Activated naive CD4-positive, alpha-beta T cell treated with anti-CD3 and anti-CD28 coated beads, Interleukin-2, amount 50 U/mL, for 72 hours (primary cell): ENCODE measurements at regions not wholly inside any gene's neighbourhood (a gene's known extent, or its start where the extent isn't known, plus 50 kb on each side); places are given as distances from the start of the nearest gene placed in this dataset.

Source experiments
- ATAC-seq, 2 donors: fragments of 150-1000 bp; cut with Tn5 transposase; 2 replicates each; pipeline ENCODE4 v1.10.0; 2021; ENCODE audit warnings: mild to moderate bottlenecking in 2 of 2, moderate library complexity in 2 of 2
- DNase-seq, 2 donors: peaks; one replicate each; pipeline ENCODE4 v3.0.0; 2021 to 2022; ENCODE audit warnings: low spot score in 2 of 2
- H3K27ac Mint-ChIP-seq, 2 donors: one replicate each; pipeline ENCODE4 v1.8.0; 2022; ENCODE audit warnings: mild to moderate bottlenecking in 2 of 2, mixed read lengths in 2 of 2
- H3K36me3 Mint-ChIP-seq, 2 donors: one replicate each; pipeline ENCODE4 v1.8.0; 2022; ENCODE audit warnings: mixed read lengths in 2 of 2
- H3K9me3 Mint-ChIP-seq, 2 donors: one replicate each; pipeline ENCODE4 v1.8.0; 2022; ENCODE audit warnings: mixed read lengths in 2 of 2

DNA sequence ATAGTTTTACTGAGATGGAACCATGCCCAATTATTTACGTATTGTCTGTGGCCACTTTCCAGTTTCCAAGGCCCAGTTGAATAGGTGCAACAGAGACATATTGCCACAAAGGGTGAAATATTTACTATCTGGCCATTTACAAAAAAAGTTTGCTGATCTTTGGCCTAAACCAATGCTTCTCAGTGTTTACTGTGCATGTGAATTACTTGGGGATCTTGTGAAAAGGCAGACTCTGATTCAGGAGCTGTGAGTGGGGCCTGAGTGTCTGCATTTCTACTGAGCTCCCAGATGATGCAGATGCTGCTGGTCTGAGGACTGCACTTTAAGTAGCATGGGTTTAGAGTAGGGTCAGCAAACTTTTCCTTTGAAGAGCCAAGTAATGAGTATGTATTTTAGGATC lies 94.1 kb upstream of the PDE5A start:
- Mint-ChIP-seq H3K9me3 (peaks cover 11 to 13% of the 10 kb centered on the region in 2 donors), H3K27ac (no peak overlapping the region), H3K36me3 (no peaks in the 10 kb centered on the region)
- ATAC-seq: no peak
- DNase-seq: no peak

GRCh38 chr4:119721878-119722277 lies 93.3 kb upstream of the PDE5A start:
- H3K36me3 Mint-ChIP-seq: no peaks in the 10 kb centered on the region
- DNase-seq (no peak), ATAC-seq (no peak)
- H3K27ac Mint-ChIP-seq: no peak overlapping the region
- peaks cover 15 to 17% of the 10 kb centered on the region in 2 donors for H3K9me3 Mint-ChIP-seq

DNA sequence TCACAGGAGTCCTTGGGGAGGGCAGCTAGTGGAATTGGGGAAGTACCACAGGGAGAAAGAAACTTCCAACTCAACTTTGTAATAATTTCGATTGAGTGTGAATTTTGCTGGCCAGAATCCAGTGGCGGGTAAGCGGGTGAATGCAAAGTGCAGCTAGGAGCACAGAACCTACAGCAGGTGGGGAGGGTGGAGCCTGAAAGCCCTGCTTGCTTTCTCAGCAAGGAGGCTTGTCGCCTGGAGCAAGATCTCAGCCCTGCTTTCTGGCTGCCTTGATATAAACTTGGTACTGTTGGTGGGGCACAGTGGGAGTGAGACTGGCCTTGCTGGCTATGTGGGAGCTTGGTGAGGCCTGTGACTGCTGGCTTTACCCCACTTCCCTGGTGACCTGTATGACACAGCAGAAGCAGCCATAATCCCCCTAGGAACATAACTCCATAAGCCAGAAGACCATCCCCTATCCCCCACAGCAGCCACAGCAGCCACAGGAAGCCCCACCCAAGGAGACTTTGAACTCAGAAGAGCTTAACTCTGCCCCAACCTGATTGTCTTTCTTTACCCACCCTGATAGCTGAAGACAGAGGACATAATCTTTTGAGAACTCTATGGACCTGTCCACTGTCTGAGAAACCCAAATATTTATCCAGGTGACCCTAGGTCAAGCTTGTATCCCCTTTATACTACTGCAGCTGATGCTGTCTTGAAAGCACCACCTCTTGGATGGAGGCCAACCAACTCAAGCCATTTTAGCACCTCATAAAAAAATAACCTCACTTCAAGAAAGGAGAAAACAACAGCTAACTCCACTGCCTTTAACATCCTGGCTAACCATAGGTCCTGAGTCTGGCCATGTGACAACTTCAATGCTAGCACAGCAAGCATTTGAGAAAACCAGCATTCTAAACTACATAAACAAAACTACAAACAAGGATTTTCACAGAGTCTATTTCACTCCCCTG lies 87.2 kb upstream of the PDE5A start:
- Mint-ChIP-seq H3K27ac (no peak overlapping the region), H3K9me3 (peaks cover 30 to 31% of the 10 kb centered on the region in 2 donors), H3K36me3 (peaks cover 0 to 13% of the 10 kb centered on the region in 2 donors)
- DNase-seq: no peak
- ATAC-seq: no peak

- Mint-ChIP-seq H3K27ac (no peak overlapping the region), H3K9me3 (peaks cover 4 to 5% of the 10 kb centered on the region in 2 donors), H3K36me3 (no peaks in the 10 kb centered on the region)
- no peak for DNase-seq
- ATAC-seq: no peak
Measured at GRCh38 chr4:119709418-119709817, 80.8 kb upstream of the PDE5A start.

GRCh38 chr4:119707336-119707735 lies 78.7 kb upstream of the PDE5A start:
- no peak overlapping the region for H3K27ac Mint-ChIP-seq
- peaks cover 4 to 5% of the 10 kb centered on the region in 2 donors for H3K9me3 Mint-ChIP-seq
- no peaks in the 10 kb centered on the region for H3K36me3 Mint-ChIP-seq
- ATAC-seq: no peak
- no peak for DNase-seq

DNA sequence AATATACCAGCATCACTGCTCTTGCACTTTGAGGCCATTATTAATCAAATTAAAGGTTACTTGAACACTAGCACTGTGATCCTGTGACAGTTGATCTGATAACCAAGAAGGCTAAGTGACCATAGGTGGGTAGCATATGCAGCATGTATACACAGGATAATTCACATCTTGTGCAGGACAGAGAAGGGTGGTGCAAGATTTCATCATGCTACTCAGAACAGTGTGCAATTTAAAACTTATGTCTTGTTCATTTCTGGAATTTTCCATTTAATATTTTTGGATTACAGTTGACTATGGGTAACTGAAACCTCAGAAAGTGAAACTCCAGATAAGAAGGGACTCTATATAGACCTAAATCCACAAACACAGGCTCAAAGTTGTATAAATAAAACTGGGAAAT lies 78.2 kb upstream of the PDE5A start:
- DNase-seq (no peak), ATAC-seq (no peak)
- no peaks in the 10 kb centered on the region for H3K36me3 Mint-ChIP-seq
- H3K9me3 Mint-ChIP-seq: peaks cover 4 to 5% of the 10 kb centered on the region in 2 donors
- no peak overlapping the region for H3K27ac Mint-ChIP-seq

DNA sequence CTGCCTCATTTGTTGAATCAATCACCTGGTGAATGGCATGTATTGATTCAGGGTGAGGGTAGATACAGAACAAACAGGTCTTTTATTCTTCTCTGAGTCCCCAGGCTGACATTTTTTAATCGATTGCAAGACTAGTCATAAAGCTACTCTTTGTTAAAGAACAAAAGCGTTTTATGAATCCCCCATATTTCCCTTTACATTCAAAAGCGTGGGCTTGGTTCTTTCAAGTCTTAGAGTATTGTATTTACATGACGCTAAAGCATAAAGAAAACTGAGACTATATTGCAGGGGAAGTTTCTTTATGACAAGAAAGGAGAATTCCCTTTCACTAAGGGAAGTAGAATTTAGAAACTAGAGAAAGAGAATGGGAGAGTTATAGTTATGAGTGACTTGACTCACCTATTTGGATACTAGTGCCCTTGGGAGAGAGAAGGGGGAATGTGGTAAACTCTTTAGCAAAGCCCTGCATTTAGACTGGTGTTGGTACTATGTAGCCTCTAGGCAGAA lies 69.3 kb upstream of the PDE5A start:
- DNase-seq (no peak), ATAC-seq (peak in 1 of 2 donors; percentile 51)
- no peaks in the 10 kb centered on the region for H3K36me3 Mint-ChIP-seq
- H3K9me3 Mint-ChIP-seq: no peaks in the 10 kb centered on the region
- no peak overlapping the region for H3K27ac Mint-ChIP-seq

GRCh38 chr4:119696963-119697362 lies 68.4 kb upstream of the PDE5A start:
- no peak for ATAC-seq
- no peaks in the 10 kb centered on the region for H3K36me3 Mint-ChIP-seq
- no peak for DNase-seq
- no peak overlapping the region for H3K27ac Mint-ChIP-seq
- H3K9me3 Mint-ChIP-seq: no peaks in the 10 kb centered on the region

DNA sequence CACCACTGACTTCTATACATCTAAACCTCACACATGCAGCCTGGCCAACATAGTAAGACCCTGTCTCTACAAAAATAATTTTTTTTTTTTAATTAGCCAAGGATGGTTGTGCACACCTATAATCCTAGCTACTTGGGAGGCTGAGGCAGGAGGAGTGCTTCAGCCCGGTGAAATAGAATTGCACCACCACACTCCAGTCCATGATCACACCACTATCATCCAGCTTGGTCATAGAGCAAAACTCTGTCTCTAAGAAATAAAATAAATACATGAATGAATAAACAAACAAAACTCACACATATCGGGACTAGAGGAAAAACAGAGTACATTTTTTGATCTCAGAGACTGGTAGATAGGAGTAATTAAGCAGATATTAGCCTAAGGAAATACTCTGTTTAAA lies 66.6 kb upstream of the PDE5A start:
- ATAC-seq: no peak
- no peak for DNase-seq
- H3K27ac Mint-ChIP-seq: no peak overlapping the region
- peaks cover 0 to 7% of the 10 kb centered on the region in 2 donors for H3K36me3 Mint-ChIP-seq
- H3K9me3 Mint-ChIP-seq: peaks cover 10 to 11% of the 10 kb centered on the region in 2 donors

DNA sequence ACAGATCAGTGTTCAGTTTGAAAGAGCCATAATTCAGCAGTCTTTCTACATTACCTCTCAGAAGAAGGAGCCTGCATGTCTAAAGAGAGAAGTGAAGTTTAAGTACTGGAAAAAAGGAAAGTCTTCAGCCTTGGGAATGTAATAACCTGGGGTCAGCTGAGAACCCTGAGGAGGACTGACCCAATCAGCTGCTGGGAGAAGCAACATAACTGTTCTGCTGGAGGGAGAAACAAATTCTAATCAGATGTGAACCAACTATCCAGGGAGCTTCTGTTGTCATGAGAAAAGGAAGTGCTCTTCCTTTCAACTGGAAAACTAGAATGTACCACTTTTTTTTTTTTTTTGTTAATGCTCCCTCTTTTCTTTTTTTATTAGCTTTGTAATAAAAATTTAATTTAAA lies 64.5 kb upstream of the PDE5A start:
- H3K27ac Mint-ChIP-seq: no peak overlapping the region
- H3K9me3 Mint-ChIP-seq: peaks cover 10 to 11% of the 10 kb centered on the region in 2 donors
- peaks cover 0 to 7% of the 10 kb centered on the region in 2 donors for H3K36me3 Mint-ChIP-seq
- ATAC-seq: no peak
- no peak for DNase-seq

DNA sequence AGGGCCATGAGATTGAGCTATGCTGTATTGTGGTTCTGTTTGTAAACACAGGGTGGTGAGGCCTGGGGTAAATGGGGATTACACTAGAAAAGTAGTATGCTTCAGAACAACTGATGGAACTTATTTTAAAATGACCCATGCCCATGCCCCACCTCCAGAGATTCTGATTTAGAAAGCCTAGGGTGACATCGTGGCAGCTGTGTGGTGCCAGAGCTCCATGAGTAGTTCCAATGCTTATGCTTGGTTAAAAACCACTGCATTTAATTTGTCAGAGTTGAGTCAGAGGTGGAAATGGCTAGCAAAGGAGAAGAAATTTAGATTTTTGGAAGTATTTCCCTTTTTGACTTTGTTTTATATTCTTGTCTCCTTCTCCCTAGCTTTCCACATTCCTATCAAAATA lies 63.4 kb upstream of the PDE5A start:
- ATAC-seq: no peak
- no peak overlapping the region for H3K27ac Mint-ChIP-seq
- peaks cover 10 to 11% of the 10 kb centered on the region in 2 donors for H3K9me3 Mint-ChIP-seq
- no peak for DNase-seq
- peaks cover 0 to 7% of the 10 kb centered on the region in 2 donors for H3K36me3 Mint-ChIP-seq

- Mint-ChIP-seq H3K36me3 (peaks cover 0 to 7% of the 10 kb centered on the region in 2 donors), H3K9me3 (peaks cover 10 to 11% of the 10 kb centered on the region in 2 donors), H3K27ac (peak overlapping the region in 1 of 2 donors; percentile 50)
- DNase-seq: no peak
- no peak for ATAC-seq
Measured at GRCh38 chr4:119690871-119691270, 62.3 kb upstream of the PDE5A start.

GRCh38 chr4:119688446-119688845 lies 59.8 kb upstream of the PDE5A start:
- Mint-ChIP-seq H3K9me3 (peaks cover 10 to 11% of the 10 kb centered on the region in 2 donors), H3K36me3 (peaks cover 0 to 7% of the 10 kb centered on the region in 2 donors), H3K27ac (no peak overlapping the region)
- ATAC-seq (no peak), DNase-seq (no peak)

- Mint-ChIP-seq H3K9me3 (no peaks in the 10 kb centered on the region), H3K36me3 (no peaks in the 10 kb centered on the region), H3K27ac (no peak overlapping the region)
- DNase-seq (no peak), ATAC-seq (no peak)
Measured at GRCh38 chr4:119684463-119684862, 55.9 kb upstream of the PDE5A start.

- no peaks in the 10 kb centered on the region for H3K9me3 Mint-ChIP-seq
- H3K27ac Mint-ChIP-seq: no peak overlapping the region
- DNase-seq (no peak), ATAC-seq (no peak)
- H3K36me3 Mint-ChIP-seq: no peaks in the 10 kb centered on the region
Measured at GRCh38 chr4:119683518-119683917, 54.9 kb upstream of the PDE5A start.

DNA sequence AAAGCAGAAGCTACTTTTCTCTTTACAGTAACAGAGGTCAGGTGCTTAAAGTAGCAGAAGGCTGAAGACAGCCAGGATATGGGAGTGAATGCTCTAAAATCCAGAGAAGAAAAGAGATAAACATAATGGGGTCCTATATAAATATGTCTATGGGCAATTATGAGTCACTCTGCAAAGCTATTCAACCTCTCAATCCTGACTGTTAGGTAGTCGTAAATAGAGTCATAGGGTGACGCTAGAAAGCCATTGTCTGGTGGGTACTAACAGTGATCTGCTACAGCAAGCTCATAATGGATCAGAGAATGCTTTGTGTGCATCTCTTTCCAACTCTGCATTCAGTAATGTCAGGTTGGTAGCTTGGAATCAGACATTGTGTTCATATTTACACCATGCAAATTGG lies 53.5 kb upstream of the PDE5A start:
- no peak for DNase-seq
- no peaks in the 10 kb centered on the region for H3K9me3 Mint-ChIP-seq
- H3K27ac Mint-ChIP-seq: no peak overlapping the region
- ATAC-seq: no peak
- no peaks in the 10 kb centered on the region for H3K36me3 Mint-ChIP-seq

DNA sequence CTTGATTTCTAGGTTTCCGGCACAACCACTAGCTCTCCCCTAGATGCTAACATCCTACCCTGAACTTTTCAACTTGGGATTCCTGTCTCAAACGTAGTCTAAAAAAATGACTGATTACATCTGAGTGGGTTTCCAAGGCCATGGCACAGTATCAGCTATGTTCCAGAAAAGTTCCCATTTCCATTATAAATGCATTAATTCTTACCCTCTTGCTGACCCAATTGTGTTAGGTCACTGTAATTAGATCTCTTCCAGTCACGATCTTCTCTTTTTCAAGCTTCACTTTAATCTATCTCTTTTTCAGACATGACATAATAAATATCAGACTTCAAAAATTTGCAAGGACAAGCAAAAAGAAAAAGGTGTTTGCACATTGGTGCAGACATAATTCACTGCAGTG lies 50.6 kb upstream of the PDE5A start:
- H3K36me3 Mint-ChIP-seq: no peaks in the 10 kb centered on the region
- no peak overlapping the region for H3K27ac Mint-ChIP-seq
- no peak for DNase-seq
- ATAC-seq: no peak
- H3K9me3 Mint-ChIP-seq: no peaks in the 10 kb centered on the region

DNA sequence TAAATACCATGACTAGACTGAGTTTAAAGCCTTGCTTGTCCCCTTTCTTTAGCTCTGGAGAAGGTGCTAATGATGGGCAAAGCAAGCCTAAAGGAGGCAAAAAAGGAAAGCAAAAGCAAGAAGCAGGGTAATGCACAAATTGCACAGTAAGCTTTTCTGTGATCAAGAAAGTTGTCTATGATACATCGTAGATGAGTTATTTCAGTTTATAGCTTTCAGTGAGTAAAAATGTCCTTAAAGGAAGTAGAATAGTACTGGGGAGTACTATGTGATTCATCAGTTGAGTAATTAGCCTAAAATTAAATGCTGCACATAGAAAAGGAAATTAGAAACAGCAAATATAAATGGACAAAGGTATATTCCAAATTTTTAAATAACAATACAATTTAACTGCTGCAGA lies 50.2 kb upstream of the PDE5A start:
- H3K36me3 Mint-ChIP-seq: no peaks in the 10 kb centered on the region
- DNase-seq: no peak
- H3K27ac Mint-ChIP-seq: no peak overlapping the region
- no peak for ATAC-seq
- H3K9me3 Mint-ChIP-seq: no peaks in the 10 kb centered on the region
